NB4 (cell line): ENCODE measurements at regions not wholly inside any gene's neighbourhood (a gene's known extent, or its start where the extent isn't known, plus 50 kb on each side); places are given as distances from the start of the nearest gene placed in this dataset.
"Not testable (repeated sequence)": the region's sequence is repeated elsewhere in the genome, so short reads cannot be mapped to it uniquely, and the experiment has no call there.

Source experiments
- DNase-seq: peaks from one replicate; pipeline ENCODE4 v3.0.0; 2010; ENCODE audit warnings: low read depth
- H3K4me3 ChIP-seq: one replicate; pipeline ENCODE4 v1.5.1; 2011; ENCODE audit warnings: mild to moderate bottlenecking, low read depth, low read length, moderate library complexity
- MYC ChIP-seq: IDR thresholded peaks from 2 replicates; pipeline ENCODE4 v1.6.1; 2011; ENCODE audit warnings: low read depth, low read length
- POLR2A ChIP-seq: IDR thresholded peaks from 2 replicates; pipeline ENCODE4 v1.6.1; 2011; ENCODE audit warnings: mild to moderate bottlenecking; ENCODE audit not compliant: insufficient read length; ENCODE audit errors: extremely low read depth
- TF ChIP-seq, protein P1 (sequence below): IDR thresholded peaks from 2 replicates; pipeline ENCODE4 v1.6.1; 2011; ENCODE audit warnings: low read depth, low read length
- TF ChIP-seq, protein P2 (sequence below): IDR thresholded peaks from one replicate; pipeline ENCODE4 v1.5.1; 2012; ENCODE audit warnings: low read depth, low read length

DNA sequence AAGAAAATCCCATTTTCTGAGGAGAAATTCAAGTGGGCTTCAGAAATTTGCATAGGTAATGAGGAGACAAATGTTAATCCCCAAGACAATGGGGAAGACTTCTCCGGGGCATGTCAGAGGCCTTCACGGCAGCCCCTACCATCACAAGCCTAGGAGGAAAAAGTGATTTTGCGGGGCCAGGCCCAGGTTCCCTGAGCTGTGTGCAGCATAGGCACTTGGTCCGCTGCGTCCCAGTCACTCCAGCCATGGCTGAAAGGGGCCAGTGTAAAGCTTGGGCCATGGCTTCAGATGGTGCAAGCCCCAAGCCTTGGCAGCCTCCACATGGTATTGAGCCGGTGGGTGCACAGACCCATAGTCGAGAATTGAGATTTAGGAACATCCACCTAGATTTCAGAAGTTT, 570.7 kb downstream of the KCNA4 start:
- no peak for DNase-seq
- no peak overlapping the region for H3K4me3 ChIP-seq
- TF ChIP-seq MYC: no peak
- TF ChIP-seq, protein P1, sequence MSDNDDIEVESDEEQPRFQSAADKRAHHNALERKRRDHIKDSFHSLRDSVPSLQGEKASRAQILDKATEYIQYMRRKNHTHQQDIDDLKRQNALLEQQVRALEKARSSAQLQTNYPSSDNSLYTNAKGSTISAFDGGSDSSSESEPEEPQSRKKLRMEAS: no peak
- TF ChIP-seq, protein P2, sequence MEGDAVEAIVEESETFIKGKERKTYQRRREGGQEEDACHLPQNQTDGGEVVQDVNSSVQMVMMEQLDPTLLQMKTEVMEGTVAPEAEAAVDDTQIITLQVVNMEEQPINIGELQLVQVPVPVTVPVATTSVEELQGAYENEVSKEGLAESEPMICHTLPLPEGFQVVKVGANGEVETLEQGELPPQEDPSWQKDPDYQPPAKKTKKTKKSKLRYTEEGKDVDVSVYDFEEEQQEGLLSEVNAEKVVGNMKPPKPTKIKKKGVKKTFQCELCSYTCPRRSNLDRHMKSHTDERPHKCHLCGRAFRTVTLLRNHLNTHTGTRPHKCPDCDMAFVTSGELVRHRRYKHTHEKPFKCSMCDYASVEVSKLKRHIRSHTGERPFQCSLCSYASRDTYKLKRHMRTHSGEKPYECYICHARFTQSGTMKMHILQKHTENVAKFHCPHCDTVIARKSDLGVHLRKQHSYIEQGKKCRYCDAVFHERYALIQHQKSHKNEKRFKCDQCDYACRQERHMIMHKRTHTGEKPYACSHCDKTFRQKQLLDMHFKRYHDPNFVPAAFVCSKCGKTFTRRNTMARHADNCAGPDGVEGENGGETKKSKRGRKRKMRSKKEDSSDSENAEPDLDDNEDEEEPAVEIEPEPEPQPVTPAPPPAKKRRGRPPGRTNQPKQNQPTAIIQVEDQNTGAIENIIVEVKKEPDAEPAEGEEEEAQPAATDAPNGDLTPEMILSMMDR: no peak
- no peak for TF ChIP-seq POLR2A

GRCh38 chr11:29445191-29445590, 571.6 kb downstream of the KCNA4 start:
- not testable (repeated sequence) for H3K4me3 ChIP-seq, DNase-seq

- no peak overlapping the region for H3K4me3 ChIP-seq
- no peak for DNase-seq
- no peak for TF ChIP-seq POLR2A
- TF ChIP-seq, protein P1: no peak
- no peak for TF ChIP-seq MYC
Observed at GRCh38 chr11:29438815-29439214, 578.0 kb downstream of the KCNA4 start.

DNA sequence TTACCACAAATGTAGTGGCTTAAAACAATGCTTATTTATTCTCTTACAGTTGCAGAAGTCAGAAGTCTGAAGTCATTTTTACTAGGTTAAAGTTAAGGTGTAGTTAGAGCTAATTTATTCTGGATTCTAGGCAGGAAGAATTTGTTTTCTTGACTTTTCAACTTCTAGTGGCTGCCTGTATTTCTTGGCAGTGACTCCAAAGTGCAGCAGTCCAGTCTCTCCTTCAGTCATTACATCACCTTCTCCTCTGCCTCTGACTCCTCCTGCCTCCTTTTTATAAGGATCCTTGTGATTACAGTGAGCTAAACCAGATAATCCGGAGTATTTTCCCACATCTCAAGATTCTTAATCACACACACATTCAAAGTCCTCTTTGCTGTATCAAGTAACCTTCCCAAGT, 581.4 kb downstream of the KCNA4 start:
- TF ChIP-seq POLR2A (no peak), MYC (no peak)
- TF ChIP-seq, protein P2: no peak
- TF ChIP-seq, protein P1: no peak
- no peak overlapping the region for H3K4me3 ChIP-seq
- DNase-seq: no peak

GRCh38 chr11:29432719-29433325, 584.0 kb downstream of the KCNA4 start:
- peak; percentile 10 for DNase-seq
- TF ChIP-seq, protein P2: peak; percentile 11
- TF ChIP-seq, protein P1: no peak
- no peak overlapping the region for H3K4me3 ChIP-seq

- no peak overlapping the region for H3K4me3 ChIP-seq
- no peak for TF ChIP-seq MYC
- DNase-seq: no peak
Observed at GRCh38 chr11:29405305-29405704, 611.5 kb downstream of the KCNA4 start.

DNA sequence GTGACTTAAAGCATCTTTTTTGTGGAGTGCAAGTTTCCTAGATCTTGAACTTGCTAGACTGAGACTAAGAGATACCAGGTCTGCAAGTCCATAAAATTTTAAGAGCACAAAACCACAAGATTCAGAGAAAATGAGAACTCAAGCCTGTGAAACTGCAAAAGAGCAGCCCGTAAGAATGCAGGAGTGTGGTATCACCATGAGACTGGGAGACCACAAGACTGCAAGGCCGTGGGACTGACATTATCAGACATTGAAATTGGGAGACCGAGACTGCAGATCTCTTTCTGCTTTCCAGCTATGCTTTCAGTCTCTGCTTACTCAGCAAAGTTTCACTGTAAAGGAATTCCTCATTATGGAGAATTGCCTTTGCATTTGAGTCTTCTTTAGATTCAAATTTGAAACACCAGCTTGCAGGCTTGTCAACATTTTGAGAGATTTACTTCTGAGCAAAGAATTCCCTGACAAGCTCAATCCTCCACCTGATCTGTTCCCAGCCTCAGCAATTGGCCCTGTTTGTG, 621.2 kb downstream of the KCNA4 start:
- no peak for DNase-seq
- TF ChIP-seq POLR2A: no peak
- TF ChIP-seq, protein P2: no peak
- TF ChIP-seq, protein P1: no peak
- no peak for TF ChIP-seq MYC
- H3K4me3 ChIP-seq: no peak overlapping the region
